Endothelial cell of umbilical vein (primary cell): ENCODE measurements at regions not wholly inside any gene's neighbourhood (a gene's known extent, or its start where the extent isn't known, plus 50 kb on each side); places are given as distances from the start of the nearest gene placed in this dataset.

Experiments
- CTCF ChIP-seq, 2 donors: IDR thresholded peaks; 1 replicate in 1 of 2; 2 replicates in 1 of 2; pipeline ENCODE4 v1.5.1; 2011; ENCODE audit warnings: low read length in 2 of 2, mild to moderate bottlenecking in 2 of 2, moderate library complexity in 2 of 2, control low read depth in 1 of 2, inconsistent platforms in 1 of 2, low read depth in 1 of 2; ENCODE audit not compliant: insufficient read depth in 1 of 2; ENCODE audit errors: extremely low read depth in 1 of 2
- POLR2AphosphoS5 ChIP-seq: IDR thresholded peaks from 2 replicates; pipeline ENCODE4 v1.6.1; 2012; ENCODE audit warnings: low read depth, mild to moderate bottlenecking, control low read depth, low read length, moderate library complexity; ENCODE audit not compliant: insufficient read depth
- TF ChIP-seq, protein P1 (sequence below): IDR thresholded peaks from 2 replicates; pipeline ENCODE4 v1.6.1; 2011; ENCODE audit not compliant: insufficient read depth, insufficient read length

GRCh38 chr3:109563149-109563548 lies 225.8 kb upstream of the DPPA4 start:
- TF ChIP-seq CTCF (IDR thresholded peaks at IDR 0.05; ENCODE audit: extremely low read depth in 1 of 2, insufficient read depth in 1 of 2, low read depth in 1 of 2, low read length in 2 of 2) (no peak), POLR2AphosphoS5 (no peak)
- TF ChIP-seq, protein P1, sequence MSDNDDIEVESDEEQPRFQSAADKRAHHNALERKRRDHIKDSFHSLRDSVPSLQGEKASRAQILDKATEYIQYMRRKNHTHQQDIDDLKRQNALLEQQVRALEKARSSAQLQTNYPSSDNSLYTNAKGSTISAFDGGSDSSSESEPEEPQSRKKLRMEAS, result no peak
